ENCODE measurements at regions not wholly inside any gene's neighbourhood (a gene's known extent, or its start where the extent isn't known, plus 50 kb on each side); places are given as distances from the start of the nearest gene placed in this dataset.

- no peaks in the 10 kb centered on the region for H3K36me3 ChIP-seq (ENCODE audit: insufficient read depth)
- no peaks in the 10 kb centered on the region for H3K79me2 ChIP-seq (ENCODE audit: insufficient read depth, low read depth)
- no peak overlapping the region for H2AFZ ChIP-seq (ENCODE audit: low read depth)
- H3K27me3 ChIP-seq (ENCODE audit: insufficient read depth, low read depth), result no peaks in the 10 kb centered on the region
- H4K20me1 ChIP-seq (ENCODE audit: insufficient read depth), result no peaks in the 10 kb centered on the region
- H3K27ac ChIP-seq, result no peak overlapping the region
- no peak overlapping the region for H3K9ac ChIP-seq
- H3K4me1 ChIP-seq (ENCODE audit: low read depth, poor library complexity, severe bottlenecking), result no peaks in the 10 kb centered on the region
- H3K4me3 ChIP-seq (IDR thresholded peaks at IDR 0.05; ENCODE audit: insufficient read depth, low read depth, low read length), result no peak overlapping the region
- TF ChIP-seq, protein P1, sequence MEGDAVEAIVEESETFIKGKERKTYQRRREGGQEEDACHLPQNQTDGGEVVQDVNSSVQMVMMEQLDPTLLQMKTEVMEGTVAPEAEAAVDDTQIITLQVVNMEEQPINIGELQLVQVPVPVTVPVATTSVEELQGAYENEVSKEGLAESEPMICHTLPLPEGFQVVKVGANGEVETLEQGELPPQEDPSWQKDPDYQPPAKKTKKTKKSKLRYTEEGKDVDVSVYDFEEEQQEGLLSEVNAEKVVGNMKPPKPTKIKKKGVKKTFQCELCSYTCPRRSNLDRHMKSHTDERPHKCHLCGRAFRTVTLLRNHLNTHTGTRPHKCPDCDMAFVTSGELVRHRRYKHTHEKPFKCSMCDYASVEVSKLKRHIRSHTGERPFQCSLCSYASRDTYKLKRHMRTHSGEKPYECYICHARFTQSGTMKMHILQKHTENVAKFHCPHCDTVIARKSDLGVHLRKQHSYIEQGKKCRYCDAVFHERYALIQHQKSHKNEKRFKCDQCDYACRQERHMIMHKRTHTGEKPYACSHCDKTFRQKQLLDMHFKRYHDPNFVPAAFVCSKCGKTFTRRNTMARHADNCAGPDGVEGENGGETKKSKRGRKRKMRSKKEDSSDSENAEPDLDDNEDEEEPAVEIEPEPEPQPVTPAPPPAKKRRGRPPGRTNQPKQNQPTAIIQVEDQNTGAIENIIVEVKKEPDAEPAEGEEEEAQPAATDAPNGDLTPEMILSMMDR (conservative IDR thresholded peaks at IDR 0.05; ENCODE audit: low read depth, low read length), result no peak
- no peak overlapping the region for H3K4me2 ChIP-seq
These were observed 110.1 kb downstream of the GALR1 start for GRCh38 chr18:77359561-77360314.

- Histone ChIP-seq H3K27me3 (ENCODE audit: insufficient read depth, low read depth) (no peaks in the 10 kb centered on the region), H3K4me2 (no peak overlapping the region), H3K4me3 (IDR thresholded peaks at IDR 0.05; ENCODE audit: insufficient read depth, low read depth, low read length) (no peak overlapping the region), H4K20me1 (ENCODE audit: insufficient read depth) (no peaks in the 10 kb centered on the region), H3K9ac (no peak overlapping the region), H2AFZ (ENCODE audit: low read depth) (no peak overlapping the region), H3K79me2 (ENCODE audit: insufficient read depth, low read depth) (no peaks in the 10 kb centered on the region), H3K36me3 (ENCODE audit: insufficient read depth) (no peaks in the 10 kb centered on the region), H3K27ac (no peak overlapping the region), H3K4me1 (ENCODE audit: low read depth, poor library complexity, severe bottlenecking) (no peaks in the 10 kb centered on the region)
- TF ChIP-seq, protein P1 (conservative IDR thresholded peaks at IDR 0.05; ENCODE audit: low read depth, low read length), result no peak
These were observed 110.9 kb downstream of the GALR1 start for GRCh38 chr18:77360315-77361190.

DNA sequence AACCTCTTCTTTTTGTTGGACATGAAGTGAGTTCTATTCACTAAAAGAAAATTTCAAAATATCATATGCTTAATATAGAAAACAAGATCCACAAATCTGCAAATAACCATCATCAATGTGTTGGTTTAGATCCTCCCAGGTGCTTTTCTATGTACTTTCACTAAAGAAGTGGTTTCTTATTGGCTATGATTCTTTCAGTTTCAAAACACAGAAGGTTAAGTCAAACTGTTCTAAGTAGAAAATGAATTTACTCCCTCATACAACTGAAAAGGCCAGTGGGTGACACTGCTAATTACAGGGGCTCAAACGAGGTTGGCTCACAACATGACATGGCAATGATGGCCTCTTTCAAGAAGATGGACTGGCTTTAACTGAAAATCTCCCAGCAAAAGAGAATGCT lies 111.7 kb downstream of the GALR1 start:
- H3K4me2 ChIP-seq, result no peak overlapping the region
- no peak overlapping the region for H3K27ac ChIP-seq
- H3K27me3 ChIP-seq (ENCODE audit: insufficient read depth, low read depth), result no peaks in the 10 kb centered on the region
- TF ChIP-seq, protein P1 (conservative IDR thresholded peaks at IDR 0.05; ENCODE audit: low read depth, low read length), result no peak
- no peaks in the 10 kb centered on the region for H3K79me2 ChIP-seq (ENCODE audit: insufficient read depth, low read depth)
- no peaks in the 10 kb centered on the region for H4K20me1 ChIP-seq (ENCODE audit: insufficient read depth)
- H3K4me3 ChIP-seq (IDR thresholded peaks at IDR 0.05; ENCODE audit: insufficient read depth, low read depth, low read length), result no peak overlapping the region
- no peaks in the 10 kb centered on the region for H3K4me1 ChIP-seq (ENCODE audit: low read depth, poor library complexity, severe bottlenecking)
- no peaks in the 10 kb centered on the region for H3K36me3 ChIP-seq (ENCODE audit: insufficient read depth)
- H3K9ac ChIP-seq, result no peak overlapping the region
- no peak overlapping the region for H2AFZ ChIP-seq (ENCODE audit: low read depth)

DNA sequence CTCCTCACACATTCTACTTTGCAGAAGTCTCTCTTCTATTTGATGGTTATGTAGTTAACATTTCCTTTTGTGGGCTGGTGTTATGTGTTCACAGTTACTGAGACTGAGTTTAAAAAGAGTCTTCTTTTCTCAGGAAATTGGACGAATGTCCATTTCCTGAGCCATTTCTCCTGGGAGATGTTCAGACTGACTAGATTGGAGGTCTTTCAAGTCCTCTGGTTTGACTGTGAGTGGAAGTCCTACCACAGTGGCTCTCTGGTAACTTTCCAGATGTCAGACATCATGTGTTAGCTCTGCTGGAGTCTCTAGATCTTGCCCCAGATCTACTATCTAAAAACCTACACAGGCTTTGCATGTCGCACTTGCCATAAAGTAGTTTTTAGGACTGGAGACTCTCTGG lies 116.0 kb downstream of the GALR1 start:
- Histone ChIP-seq H3K4me1 (ENCODE audit: low read depth, poor library complexity, severe bottlenecking) (no peaks in the 10 kb centered on the region), H3K9ac (no peak overlapping the region), H3K4me3 (IDR thresholded peaks at IDR 0.05; ENCODE audit: insufficient read depth, low read depth, low read length) (no peak overlapping the region), H4K20me1 (ENCODE audit: insufficient read depth) (no peaks in the 10 kb centered on the region), H3K4me2 (no peak overlapping the region), H3K27ac (no peak overlapping the region), H3K27me3 (ENCODE audit: insufficient read depth, low read depth) (no peaks in the 10 kb centered on the region), H3K79me2 (ENCODE audit: insufficient read depth, low read depth) (no peaks in the 10 kb centered on the region), H3K36me3 (ENCODE audit: insufficient read depth) (no peaks in the 10 kb centered on the region), H2AFZ (ENCODE audit: low read depth) (no peak overlapping the region)
- TF ChIP-seq, protein P1 (conservative IDR thresholded peaks at IDR 0.05; ENCODE audit: low read depth, low read length), result no peak

All from KMS-11 (cell line).